ENCODE measurements at regions not wholly inside any gene's neighbourhood (a gene's known extent, or its start where the extent isn't known, plus 50 kb on each side); places are given as distances from the start of the nearest gene placed in this dataset.

GRCh38 chr15:47529241-47529640 is 188.1 kb upstream of the SEMA6D start:
- H3K4me3 ChIP-seq, result no peak overlapping the region
- H3K4me1 ChIP-seq (ENCODE audit: low read depth), result peaks cover 4% of the 10 kb centered on the region
- H3K27me3 ChIP-seq, result no peaks in the 10 kb centered on the region
- no peak for DNase-seq (ENCODE audit: low read depth in 1 of 2, low spot score in 1 of 2)
- H3K36me3 ChIP-seq, result no peaks in the 10 kb centered on the region
- no peaks in the 10 kb centered on the region for H3K9me3 ChIP-seq (ENCODE audit: low read depth)
- no peak for TF ChIP-seq CTCF (IDR thresholded peaks at IDR 0.05; ENCODE audit: low read depth, low read length)
- H3K27ac ChIP-seq, result no peak overlapping the region

- H3K4me1 ChIP-seq (ENCODE audit: low read depth), result no peaks in the 10 kb centered on the region
- H3K9me3 ChIP-seq (ENCODE audit: low read depth), result no peaks in the 10 kb centered on the region
- H3K4me3 ChIP-seq, result no peak overlapping the region
- no peaks in the 10 kb centered on the region for H3K27me3 ChIP-seq
- H3K36me3 ChIP-seq, result no peaks in the 10 kb centered on the region
- DNase-seq (ENCODE audit: low read depth in 1 of 2, low spot score in 1 of 2), result no peak
- TF ChIP-seq CTCF (IDR thresholded peaks at IDR 0.05; ENCODE audit: low read depth, low read length), result no peak
- no peak overlapping the region for H3K27ac ChIP-seq
Observed at GRCh38 chr15:47534673-47535072, 182.6 kb upstream of the SEMA6D start.

- Histone ChIP-seq H3K9me3 (ENCODE audit: low read depth) (no peaks in the 10 kb centered on the region), H3K27me3 (no peaks in the 10 kb centered on the region), H3K36me3 (no peaks in the 10 kb centered on the region), H3K4me3 (no peak overlapping the region), H3K4me1 (ENCODE audit: low read depth) (peaks cover 9% of the 10 kb centered on the region), H3K27ac (no peak overlapping the region)
- no peak for DNase-seq (ENCODE audit: low read depth in 1 of 2, low spot score in 1 of 2)
- no peak for TF ChIP-seq CTCF (IDR thresholded peaks at IDR 0.05; ENCODE audit: low read depth, low read length)
Observed at GRCh38 chr15:47541562-47541961, 175.7 kb upstream of the SEMA6D start.

GRCh38 chr15:47542312-47542989 is 174.9 kb upstream of the SEMA6D start:
- DNase-seq (ENCODE audit: low read depth in 1 of 2, low spot score in 1 of 2), result no peak
- Histone ChIP-seq H3K4me3 (no peak overlapping the region), H3K27me3 (no peaks in the 10 kb centered on the region), H3K9me3 (ENCODE audit: low read depth) (no peaks in the 10 kb centered on the region), H3K36me3 (no peaks in the 10 kb centered on the region), H3K4me1 (ENCODE audit: low read depth) (peaks cover 9% of the 10 kb centered on the region), H3K27ac (no peak overlapping the region)
- TF ChIP-seq CTCF (IDR thresholded peaks at IDR 0.05; ENCODE audit: low read depth, low read length), result no peak

- no peak for DNase-seq (ENCODE audit: low read depth in 1 of 2, low spot score in 1 of 2)
- Histone ChIP-seq H3K4me1 (ENCODE audit: low read depth) (peaks cover 15% of the 10 kb centered on the region), H3K27me3 (no peaks in the 10 kb centered on the region), H3K27ac (peak overlapping the region; percentile 30), H3K36me3 (no peaks in the 10 kb centered on the region), H3K9me3 (ENCODE audit: low read depth) (no peaks in the 10 kb centered on the region), H3K4me3 (no peak overlapping the region)
- TF ChIP-seq CTCF (IDR thresholded peaks at IDR 0.05; ENCODE audit: low read depth, low read length), result no peak
Observed at GRCh38 chr15:47548231-47548630, 169.1 kb upstream of the SEMA6D start.
